T-helper 17 cell (primary cell): ENCODE measurements at regions not wholly inside any gene's neighbourhood (a gene's known extent, or its start where the extent isn't known, plus 50 kb on each side); places are given as distances from the start of the nearest gene placed in this dataset.

Source experiments
- ATAC-seq: fragments of 150-1000 bp; cut with Tn5 transposase; 2 replicates; pipeline ENCODE4 v1.10.0; 2021; ENCODE audit warnings: mild to moderate bottlenecking, moderate library complexity
- DNase-seq, 3 donors: peaks; one replicate each; pipeline versions ENCODE4 v3.0.0 to v3.0.0-alpha.2; 2020 to 2021
- H3K9me3 ChIP-seq: one replicate; pipeline ENCODE4 v1.7.0; 2013; ENCODE audit warnings: low read length, mild to moderate bottlenecking; ENCODE audit not compliant: control insufficient read depth, poor library complexity, severe bottlenecking
- H3K27ac Mint-ChIP-seq: one replicate; pipeline ENCODE4 v1.8.0; 2022; ENCODE audit warnings: mild to moderate bottlenecking, moderate library complexity, mixed read lengths
- H3K27me3 Mint-ChIP-seq: one replicate; pipeline ENCODE4 v1.8.0; 2022; ENCODE audit warnings: mixed read lengths
- H3K36me3 Mint-ChIP-seq: one replicate; pipeline ENCODE4 v1.8.0; 2022; ENCODE audit warnings: low read depth, mixed read lengths
- H3K4me1 Mint-ChIP-seq: one replicate; pipeline ENCODE4 v1.8.0; 2022; ENCODE audit warnings: mild to moderate bottlenecking, mixed read lengths
- H3K4me3 Mint-ChIP-seq: one replicate; pipeline ENCODE4 v1.8.0; 2022; ENCODE audit warnings: mild to moderate bottlenecking, moderate library complexity, mixed read lengths

DNA sequence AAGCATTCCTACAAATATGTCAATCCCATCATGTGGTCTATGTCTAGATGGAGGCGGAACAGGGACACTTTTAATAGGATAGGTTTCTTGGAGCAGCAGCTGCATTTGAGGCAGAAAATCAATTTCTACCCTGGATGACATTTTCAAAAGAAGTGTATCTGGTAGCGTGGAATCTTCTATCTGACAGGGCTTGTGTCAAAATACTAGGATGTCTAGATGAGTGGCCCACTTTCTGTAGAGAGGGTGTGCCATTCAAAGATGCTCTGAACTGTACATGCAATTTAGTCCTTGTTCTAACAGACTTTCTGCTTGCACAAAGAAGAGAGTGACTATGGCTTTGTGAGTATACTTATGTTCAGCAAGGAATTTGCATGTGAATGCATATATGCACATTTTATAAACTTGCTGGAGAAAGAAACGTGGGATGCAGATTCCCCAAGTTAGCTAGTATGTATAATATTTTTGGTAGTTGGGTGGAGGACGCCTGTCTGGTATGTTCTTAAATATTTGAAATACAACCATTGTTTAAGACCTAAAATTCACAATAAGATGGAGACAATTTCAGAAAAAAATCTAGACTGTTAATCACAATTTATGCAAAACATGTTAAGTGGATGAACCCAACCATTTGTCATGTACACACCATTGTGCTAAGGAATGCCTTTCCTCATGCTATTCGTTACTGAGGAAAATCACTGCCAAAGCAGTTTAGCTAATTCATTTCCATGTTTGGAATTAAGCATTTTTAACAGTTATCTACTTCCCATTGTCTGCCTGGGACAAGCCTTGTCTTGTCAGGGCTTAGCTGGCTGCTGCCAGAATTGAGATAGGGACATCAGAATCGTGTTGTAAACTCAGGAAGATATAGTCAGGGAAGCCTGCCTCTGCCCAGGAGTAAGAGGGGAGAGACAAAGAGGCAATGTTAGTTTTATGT, 129.1 kb upstream of the MEF2C start:
- ATAC-seq, result no peak

DNA sequence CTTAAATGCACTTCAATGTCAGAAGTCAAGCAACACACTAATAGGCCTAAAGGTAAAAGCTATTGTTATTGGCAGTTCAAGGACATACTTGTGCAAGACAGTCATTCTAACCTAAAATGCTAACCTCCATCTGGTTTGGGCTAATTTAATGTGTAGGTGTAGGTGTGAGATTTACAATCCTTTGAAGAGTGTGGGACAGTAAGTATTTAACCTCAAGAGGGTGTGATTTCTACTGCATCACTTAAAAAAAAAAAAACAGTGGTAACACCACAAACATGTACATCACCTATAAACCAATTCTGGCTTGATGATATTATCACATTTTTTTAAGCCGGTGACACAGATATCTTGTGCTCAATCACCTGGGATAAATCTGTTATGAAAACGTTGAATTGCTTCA, 127.5 kb upstream of the MEF2C start:
- no peaks in the 10 kb centered on the region for H3K9me3 ChIP-seq
- no peaks in the 10 kb centered on the region for H3K4me1 Mint-ChIP-seq
- H3K36me3 Mint-ChIP-seq, result no peaks in the 10 kb centered on the region
- DNase-seq (no peak), ATAC-seq (no peak)
- no peak overlapping the region for H3K4me3 Mint-ChIP-seq
- H3K27me3 Mint-ChIP-seq, result no peaks in the 10 kb centered on the region
- H3K27ac Mint-ChIP-seq, result no peak overlapping the region

More for the DNA sequence above, 129.1 kb upstream of the MEF2C start:
- no peak for DNase-seq
- Mint-ChIP-seq H3K36me3 (no peaks in the 10 kb centered on the region), H3K4me1 (no peaks in the 10 kb centered on the region), H3K27ac (no peak overlapping the region), H3K4me3 (no peak overlapping the region), H3K27me3 (no peaks in the 10 kb centered on the region)
- H3K9me3 ChIP-seq, result no peaks in the 10 kb centered on the region

DNA sequence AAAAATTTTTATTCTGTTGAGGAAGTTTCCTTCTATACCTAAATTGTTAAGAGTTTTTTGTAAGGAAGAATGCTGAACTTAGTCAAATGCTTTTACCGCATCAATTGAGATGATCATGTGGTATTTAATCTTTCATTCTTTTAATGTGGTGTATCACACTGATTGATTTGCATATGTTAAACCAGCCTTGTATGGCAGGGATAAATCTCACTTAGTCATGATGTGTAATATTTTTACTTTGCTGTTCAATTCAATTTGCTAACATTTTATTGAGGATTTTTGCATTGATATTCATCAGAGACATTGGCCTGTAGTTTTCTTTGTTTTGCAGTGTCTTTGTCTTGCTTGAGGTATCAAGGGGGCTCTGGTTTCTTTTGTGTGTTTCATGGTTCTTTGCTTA, 125.3 kb upstream of the MEF2C start:
- Mint-ChIP-seq H3K36me3 (no peaks in the 10 kb centered on the region), H3K27me3 (no peaks in the 10 kb centered on the region), H3K4me1 (no peaks in the 10 kb centered on the region), H3K27ac (no peak overlapping the region), H3K4me3 (no peak overlapping the region)
- H3K9me3 ChIP-seq, result no peaks in the 10 kb centered on the region
- DNase-seq (no peak), ATAC-seq (no peak)

DNA sequence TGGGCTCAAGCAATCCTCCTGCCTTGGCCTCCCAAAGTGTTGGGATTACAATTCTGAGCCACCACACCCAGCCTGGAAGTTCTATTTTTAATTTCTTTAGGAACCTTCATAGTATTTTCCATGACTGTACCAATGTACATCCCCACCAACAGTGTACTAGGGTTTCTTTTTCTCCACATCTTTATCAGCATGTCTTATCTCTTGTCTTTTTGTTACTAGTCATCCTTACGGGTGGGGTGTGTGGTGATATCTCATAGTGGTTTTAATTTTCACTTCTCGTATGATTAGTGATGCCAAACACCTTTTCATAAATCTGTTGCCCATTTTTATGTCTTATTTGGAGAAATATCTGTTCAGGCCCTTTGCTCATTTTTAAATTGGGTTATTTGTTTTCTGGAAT, 123.0 kb upstream of the MEF2C start:
- Mint-ChIP-seq H3K27me3 (no peaks in the 10 kb centered on the region), H3K4me1 (no peaks in the 10 kb centered on the region), H3K36me3 (no peaks in the 10 kb centered on the region), H3K4me3 (no peak overlapping the region), H3K27ac (no peak overlapping the region)
- DNase-seq (no peak), ATAC-seq (no peak)
- H3K9me3 ChIP-seq, result no peaks in the 10 kb centered on the region

DNA sequence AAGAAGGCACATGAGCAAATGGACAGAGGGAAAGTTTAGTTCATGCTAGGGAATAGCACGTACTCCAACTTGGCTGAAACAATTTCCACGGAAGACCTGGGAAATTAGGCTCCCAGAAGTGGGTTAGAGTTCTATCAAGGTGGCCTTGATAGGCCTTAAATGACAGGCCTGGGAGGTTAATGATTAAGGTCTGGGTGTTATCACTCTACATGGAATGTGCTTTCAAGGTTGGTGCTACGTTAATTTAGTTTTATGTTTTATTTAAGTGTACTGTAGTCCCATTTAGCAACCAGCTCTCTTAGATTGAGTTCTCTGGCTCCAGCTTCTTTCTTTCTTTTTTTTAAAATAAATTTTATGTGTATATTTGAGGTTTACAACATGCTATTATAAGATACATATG, 121.4 kb upstream of the MEF2C start:
- Mint-ChIP-seq H3K36me3 (no peaks in the 10 kb centered on the region), H3K4me1 (no peaks in the 10 kb centered on the region), H3K27me3 (no peaks in the 10 kb centered on the region), H3K27ac (no peak overlapping the region), H3K4me3 (no peak overlapping the region)
- no peak for DNase-seq
- no peaks in the 10 kb centered on the region for H3K9me3 ChIP-seq
- no peak for ATAC-seq

DNA sequence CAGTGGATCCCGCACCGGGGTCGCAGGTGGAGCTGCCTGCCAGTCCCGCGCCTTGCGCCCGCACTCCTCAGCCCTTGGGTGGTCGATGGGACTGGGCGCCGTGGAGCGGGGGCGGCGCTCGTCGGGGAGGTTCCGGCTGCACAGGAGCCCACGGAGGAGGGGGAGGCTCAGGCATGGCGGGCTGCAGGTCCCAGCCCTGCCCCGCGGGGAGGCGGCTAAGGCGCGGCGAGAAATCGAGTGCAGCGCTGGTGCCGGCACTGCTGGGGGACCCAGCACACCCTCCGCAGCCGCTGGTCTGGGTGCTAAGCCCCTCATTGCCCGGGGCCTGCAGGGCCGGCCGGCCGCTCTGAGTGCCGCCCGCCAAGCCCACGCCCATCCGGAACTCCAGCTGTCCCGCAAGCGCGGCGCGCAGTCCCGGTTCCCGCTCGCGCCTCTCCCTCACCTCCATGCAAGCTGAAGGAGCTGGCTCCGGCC, 120.6 kb upstream of the MEF2C start:
- H3K27me3 Mint-ChIP-seq, result no peaks in the 10 kb centered on the region
- no peaks in the 10 kb centered on the region for H3K36me3 Mint-ChIP-seq
- H3K4me3 Mint-ChIP-seq, result no peak overlapping the region
- DNase-seq (no peak), ATAC-seq (no peak)
- no peaks in the 10 kb centered on the region for H3K4me1 Mint-ChIP-seq
- no peak overlapping the region for H3K27ac Mint-ChIP-seq
- H3K9me3 ChIP-seq, result no peaks in the 10 kb centered on the region

DNA sequence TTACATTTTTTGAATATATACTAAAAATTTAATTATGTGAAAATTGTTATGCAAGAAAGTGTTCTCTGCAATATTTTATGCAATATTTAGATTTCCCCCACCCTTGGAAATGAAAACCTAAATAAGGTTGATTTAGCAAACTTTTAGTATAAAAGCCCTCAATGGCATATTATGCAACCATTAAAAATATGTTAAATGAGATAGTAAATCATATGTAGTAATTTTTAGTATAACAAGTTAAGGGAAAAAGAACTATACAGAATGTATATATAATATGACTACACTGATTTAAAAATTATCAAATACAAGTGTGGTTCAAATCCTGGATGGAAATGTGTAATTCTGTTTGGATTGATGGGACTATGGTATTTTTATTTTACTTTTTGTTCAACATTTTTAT, 116.9 kb upstream of the MEF2C start:
- H3K9me3 ChIP-seq, result no peaks in the 10 kb centered on the region
- ATAC-seq, result no peak
- Mint-ChIP-seq H3K4me1 (no peaks in the 10 kb centered on the region), H3K27me3 (no peaks in the 10 kb centered on the region), H3K4me3 (no peak overlapping the region), H3K36me3 (no peaks in the 10 kb centered on the region), H3K27ac (no peak overlapping the region)
- DNase-seq, result no peak

DNA sequence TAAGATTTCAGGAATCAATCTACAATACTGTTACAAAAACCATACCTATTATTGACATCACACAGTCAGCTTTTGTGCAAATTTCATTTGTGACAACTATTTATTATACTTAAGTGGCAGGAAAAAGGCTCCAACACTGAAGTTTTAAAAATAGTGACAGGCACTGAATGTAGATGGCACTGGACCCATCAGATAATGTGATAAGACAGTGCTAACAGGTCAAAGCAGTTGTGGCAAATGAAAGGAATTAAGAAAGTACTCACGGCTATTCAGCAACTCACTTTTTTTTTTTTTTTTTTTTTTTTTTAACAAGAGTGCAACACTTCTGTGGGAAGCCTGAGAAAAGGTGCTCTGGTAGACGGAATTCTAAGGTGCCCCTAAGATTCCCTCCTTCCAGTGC, 115.0 kb upstream of the MEF2C start:
- no peak overlapping the region for H3K4me3 Mint-ChIP-seq
- no peak overlapping the region for H3K27ac Mint-ChIP-seq
- H3K4me1 Mint-ChIP-seq, result no peaks in the 10 kb centered on the region
- H3K9me3 ChIP-seq, result no peaks in the 10 kb centered on the region
- H3K36me3 Mint-ChIP-seq, result no peaks in the 10 kb centered on the region
- no peak for DNase-seq
- no peak for ATAC-seq
- no peaks in the 10 kb centered on the region for H3K27me3 Mint-ChIP-seq

DNA sequence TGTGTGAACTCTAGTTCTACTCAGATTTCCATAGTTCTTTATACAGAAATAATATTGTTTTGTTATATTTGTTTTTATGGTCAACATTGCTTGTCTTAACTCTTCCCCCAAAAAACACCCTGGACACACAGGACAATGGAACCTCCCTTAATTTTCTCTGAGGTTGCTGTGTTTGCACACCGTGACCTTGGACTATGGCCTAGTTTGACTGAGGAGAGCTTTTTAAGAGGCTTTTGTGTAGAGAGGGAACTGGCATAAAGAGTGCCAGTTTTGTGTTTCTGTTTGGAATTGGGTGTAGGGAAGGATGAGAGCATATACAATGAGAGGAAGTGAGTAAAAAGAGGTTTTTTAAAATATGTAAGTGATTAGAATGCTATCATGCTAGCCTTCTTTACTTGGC, 101.1 kb upstream of the MEF2C start:
- Mint-ChIP-seq H3K36me3 (no peaks in the 10 kb centered on the region), H3K4me3 (no peak overlapping the region), H3K27ac (no peak overlapping the region), H3K4me1 (no peaks in the 10 kb centered on the region), H3K27me3 (no peaks in the 10 kb centered on the region)
- no peak for ATAC-seq
- H3K9me3 ChIP-seq, result no peaks in the 10 kb centered on the region
- DNase-seq, result no peak

DNA sequence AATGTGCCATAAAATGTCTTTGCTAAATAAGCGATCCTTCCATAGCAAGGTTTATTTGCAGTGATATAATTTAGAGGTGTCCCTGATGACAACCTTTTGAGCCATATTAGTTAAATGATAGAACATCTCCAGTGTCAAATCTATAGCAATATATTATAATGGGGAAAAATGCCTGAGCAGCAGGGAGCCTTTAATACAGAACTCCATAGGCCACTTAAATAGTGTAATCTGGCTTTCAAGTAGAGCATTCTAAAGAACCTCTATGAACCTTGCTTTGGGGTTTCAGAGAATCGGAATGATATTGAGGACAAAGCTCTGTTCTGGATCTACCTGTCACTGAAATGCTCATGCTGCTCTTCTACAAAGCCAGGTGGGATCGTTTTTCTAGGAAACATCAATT, 96.7 kb upstream of the MEF2C start:
- H3K9me3 ChIP-seq, result no peaks in the 10 kb centered on the region
- H3K4me3 Mint-ChIP-seq, result no peak overlapping the region
- H3K36me3 Mint-ChIP-seq, result no peaks in the 10 kb centered on the region
- ATAC-seq (no peak), DNase-seq (no peak)
- no peak overlapping the region for H3K27ac Mint-ChIP-seq
- H3K27me3 Mint-ChIP-seq, result no peaks in the 10 kb centered on the region
- H3K4me1 Mint-ChIP-seq, result no peaks in the 10 kb centered on the region

DNA sequence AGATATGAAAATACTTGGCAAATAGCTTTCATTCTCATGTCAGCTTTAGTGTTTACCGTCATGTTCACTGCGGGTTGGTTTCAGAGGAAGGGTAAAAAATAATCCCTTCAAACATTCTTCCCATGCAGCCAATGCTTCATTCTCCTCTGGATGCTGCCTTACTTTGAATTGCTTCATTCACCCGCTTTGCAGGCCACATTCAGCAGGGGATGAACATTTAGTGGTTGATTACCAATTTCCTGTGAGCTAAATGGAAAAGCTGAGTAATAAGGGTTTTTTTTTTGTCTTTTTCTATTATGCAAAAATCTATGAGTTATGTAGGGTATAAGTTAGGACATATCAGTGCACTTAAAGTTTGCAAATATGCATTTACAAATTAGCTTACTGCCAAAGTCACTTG, 96.3 kb upstream of the MEF2C start:
- H3K27ac Mint-ChIP-seq, result no peak overlapping the region
- H3K36me3 Mint-ChIP-seq, result no peaks in the 10 kb centered on the region
- ATAC-seq (no peak), DNase-seq (no peak)
- no peaks in the 10 kb centered on the region for H3K27me3 Mint-ChIP-seq
- H3K9me3 ChIP-seq, result no peaks in the 10 kb centered on the region
- H3K4me3 Mint-ChIP-seq, result no peak overlapping the region
- no peaks in the 10 kb centered on the region for H3K4me1 Mint-ChIP-seq

DNA sequence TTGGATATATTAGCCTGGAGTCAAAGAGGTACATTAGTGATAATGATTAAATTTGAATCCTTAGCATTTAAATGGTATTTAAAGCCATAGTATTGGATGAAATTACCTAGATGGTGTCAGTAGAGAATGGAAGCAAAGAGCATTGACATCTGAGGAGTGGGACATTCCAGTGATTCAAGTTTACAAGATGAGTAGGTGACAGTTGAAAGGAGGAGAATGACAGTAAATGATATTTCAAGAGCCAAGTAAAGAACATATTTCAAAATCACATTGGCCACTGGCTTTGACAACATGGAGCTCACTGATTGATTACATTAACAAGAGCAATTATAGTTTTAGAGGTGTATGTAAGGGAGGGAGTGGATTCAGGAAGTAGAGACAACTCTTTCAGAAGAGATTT, 93.9 kb upstream of the MEF2C start:
- Mint-ChIP-seq H3K4me1 (no peaks in the 10 kb centered on the region), H3K27ac (no peak overlapping the region), H3K27me3 (no peaks in the 10 kb centered on the region), H3K4me3 (no peak overlapping the region), H3K36me3 (no peaks in the 10 kb centered on the region)
- no peaks in the 10 kb centered on the region for H3K9me3 ChIP-seq
- ATAC-seq (no peak), DNase-seq (no peak)

DNA sequence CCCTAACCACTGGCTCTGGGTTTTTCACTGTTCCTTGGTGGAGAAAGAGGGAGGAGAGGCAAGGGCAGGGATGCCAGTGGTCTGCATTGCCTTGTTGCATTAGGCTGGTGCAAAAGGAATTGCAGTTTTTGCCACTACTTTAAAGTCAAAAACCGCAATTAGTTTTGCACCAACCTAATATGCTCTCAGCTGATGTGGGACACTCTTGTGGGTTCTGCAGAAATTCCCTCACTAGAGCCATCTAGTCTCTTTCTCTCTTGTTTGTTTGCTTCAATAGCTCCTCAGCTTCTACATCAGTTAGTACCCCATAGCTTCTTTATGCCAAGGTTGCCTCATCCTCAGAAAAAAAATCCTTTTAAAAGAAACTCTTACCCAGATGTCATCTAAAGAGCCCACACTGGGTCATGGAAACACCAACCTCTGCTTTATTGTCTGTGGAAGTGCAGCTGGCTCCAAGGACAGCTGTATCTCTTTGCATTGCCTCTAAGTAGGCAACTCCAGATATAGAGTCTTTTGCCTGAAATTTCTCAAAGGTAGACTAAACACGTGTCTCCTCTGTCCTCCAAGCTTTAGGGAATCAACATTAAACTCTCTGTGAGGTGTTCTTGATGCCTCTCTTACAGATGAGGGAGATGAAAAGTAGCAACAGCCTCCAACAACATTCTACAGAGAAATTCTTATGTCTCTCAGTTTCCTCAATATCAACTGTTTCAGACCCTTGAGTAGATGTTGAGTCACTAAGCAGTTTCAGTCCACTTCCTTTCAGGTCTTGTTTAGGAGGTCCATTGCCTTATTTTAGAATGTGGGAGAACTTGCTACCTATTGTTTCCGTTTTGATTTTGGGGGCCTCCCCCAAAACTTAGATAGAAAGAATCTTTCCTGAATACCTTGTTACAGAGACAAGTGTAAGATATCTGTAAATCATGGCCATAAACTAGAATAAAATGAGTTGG, 84.9 kb upstream of the MEF2C start:
- ATAC-seq (no peak), DNase-seq (no peak)
- Mint-ChIP-seq H3K4me3 (no peak overlapping the region), H3K36me3 (no peaks in the 10 kb centered on the region), H3K27ac (no peak overlapping the region), H3K4me1 (no peaks in the 10 kb centered on the region), H3K27me3 (no peaks in the 10 kb centered on the region)
- H3K9me3 ChIP-seq, result no peaks in the 10 kb centered on the region
